ENCODE measurements at regions not wholly inside any gene's neighbourhood (a gene's known extent, or its start where the extent isn't known, plus 50 kb on each side); places are given as distances from the start of the nearest gene placed in this dataset.
"Not testable (repeated sequence)": the region's sequence is repeated elsewhere in the genome, so short reads cannot be mapped to it uniquely, and the experiment has no call there.

GRCh38 chr16:52386694-52387093 is 160.2 kb downstream of the TOX3 start:
- DNase-seq = no peak

- no peak for DNase-seq
Observed at GRCh38 chr16:52384378-52384777, 162.6 kb downstream of the TOX3 start.

GRCh38 chr16:52383640-52384292 is 163.2 kb downstream of the TOX3 start:
- no peak for DNase-seq

- DNase-seq = no peak
Observed at GRCh38 chr16:52383119-52383518, 163.8 kb downstream of the TOX3 start.

- DNase-seq = no peak
Observed at GRCh38 chr16:52379551-52379950, 167.4 kb downstream of the TOX3 start.

- DNase-seq = no peak
Observed at GRCh38 chr16:52376676-52377280, 170.2 kb downstream of the TOX3 start.

GRCh38 chr16:52372313-52372712 is 174.6 kb downstream of the TOX3 start:
- no peak for DNase-seq

GRCh38 chr16:52368859-52369258 is 178.1 kb downstream of the TOX3 start:
- no peak for DNase-seq

GRCh38 chr16:52367821-52368220 is 179.1 kb downstream of the TOX3 start:
- no peak for DNase-seq

- no peak for DNase-seq
Observed at GRCh38 chr16:52366983-52367382, 180.0 kb downstream of the TOX3 start.

GRCh38 chr16:52364500-52364899 is 182.4 kb downstream of the TOX3 start:
- DNase-seq = no peak

- no peak for DNase-seq
Observed at GRCh38 chr16:52363082-52363481, 183.9 kb downstream of the TOX3 start.

GRCh38 chr16:52357711-52358110 is 189.2 kb downstream of the TOX3 start:
- DNase-seq = no peak

- DNase-seq = no peak
Observed at GRCh38 chr16:52353249-52353648, 193.7 kb downstream of the TOX3 start.

GRCh38 chr16:52351451-52351850 is 195.5 kb downstream of the TOX3 start:
- no peak for DNase-seq

GRCh38 chr16:52350031-52350642 is 196.8 kb downstream of the TOX3 start:
- DNase-seq = no peak

- DNase-seq = no peak
Observed at GRCh38 chr16:52346709-52347108, 200.2 kb downstream of the TOX3 start.

- DNase-seq = not testable (repeated sequence)
Observed at GRCh38 chr16:52333673-52334072, 213.3 kb downstream of the TOX3 start.

- DNase-seq = no peak
Observed at GRCh38 chr16:52320930-52321439, 226.0 kb downstream of the TOX3 start.

GRCh38 chr16:52318302-52319009 is 228.5 kb downstream of the TOX3 start:
- no peak for DNase-seq

- no peak for DNase-seq
Observed at GRCh38 chr16:52316241-52316640, 230.7 kb downstream of the TOX3 start.

GRCh38 chr16:52312716-52313115 is 234.2 kb downstream of the TOX3 start:
- no peak for DNase-seq

Measured in NCI-H1436 treated with DMSO at 0.1 percent for 48 hours (cell line).